Lung (tissue), 11 donors: ENCODE measurements at regions not wholly inside any gene's neighbourhood (a gene's known extent, or its start where the extent isn't known, plus 50 kb on each side); places are given as distances from the start of the nearest gene placed in this dataset.

Experiments used
- ATAC-seq: fragments of 200-7000 bp; cut with Tn5 transposase; one replicate; pipeline ENCODE4 v1.9.1; 2020; ENCODE audit warnings: moderate number of reproducible peaks; ENCODE audit not compliant: insufficient read depth, low FRiP score
- DNase-seq, 3 donors: peaks; one replicate each; pipeline ENCODE4 v3.0.0-alpha.2; 2013 to 2017
- H3K27ac ChIP-seq, 2 donors: one replicate each; pipeline ENCODE4 v1.5.1; 2013; ENCODE audit warnings: mild to moderate bottlenecking in 2 of 2, moderate library complexity in 2 of 2, control low read depth in 1 of 2, inconsistent platforms in 1 of 2, low read depth in 1 of 2, low read length in 1 of 2
- H3K27me3 ChIP-seq, 3 donors: one replicate each; pipeline ENCODE4 v1.5.1; 2013; ENCODE audit warnings: low read length in 2 of 3; ENCODE audit not compliant: control insufficient read depth in 3 of 3, insufficient read depth in 3 of 3
- H3K36me3 ChIP-seq, 4 donors: one replicate each; pipeline ENCODE4 v1.5.1; 2013; ENCODE audit warnings: low read length in 4 of 4, mild to moderate bottlenecking in 1 of 4, moderate library complexity in 1 of 4; ENCODE audit not compliant: control insufficient read depth in 4 of 4, insufficient read depth in 4 of 4
- H3K4me1 ChIP-seq, 5 donors: one replicate each; pipeline ENCODE4 v1.5.1; 2013; ENCODE audit warnings: low read length in 5 of 5, mild to moderate bottlenecking in 2 of 5, moderate library complexity in 1 of 5; ENCODE audit not compliant: control insufficient read depth in 5 of 5, insufficient read depth in 5 of 5
- H3K4me3 ChIP-seq: one replicate; pipeline ENCODE4 v1.5.1; 2013; ENCODE audit warnings: mild to moderate bottlenecking, control low read depth, moderate library complexity
- H3K9ac ChIP-seq, 2 donors: one replicate each; pipeline ENCODE4 v1.5.1; 2013; ENCODE audit warnings: low read length in 2 of 2, control low read depth in 1 of 2; ENCODE audit not compliant: insufficient read depth in 1 of 2
- H3K9me3 ChIP-seq, 4 donors: one replicate each; pipeline ENCODE4 v1.5.1; 2013; ENCODE audit warnings: low read length in 3 of 4, mild to moderate bottlenecking in 1 of 4, moderate library complexity in 1 of 4; ENCODE audit not compliant: control insufficient read depth in 4 of 4, insufficient read depth in 3 of 4
- CTCF ChIP-seq: IDR thresholded peaks from 2 replicates; pipeline ENCODE4 v1.5.1; 2012; ENCODE audit warnings: mild to moderate bottlenecking; ENCODE audit errors: control extremely low read depth, extremely low read depth
- WGBS, 2 donors: extraction: QIAGEN DNeasy Blood & Tissue Kit; methylation state at CpG; one replicate each; pipeline ENCODE4 v1.1.7; 2013; 5-methylcytosine and 5-hydroxymethylcytosine counted together
- donor health status: control.
- donor health status: control.
- donor health status: Bipolar disorder and iron deficiency.
- donor health status: healthy.
- donor health status: DM: yes; HTN: yes; CAD: no.

- DNase-seq (no peak), ATAC-seq (no peak)
- no peak overlapping the region for H3K9ac ChIP-seq
- no peaks in the 10 kb centered on the region for H3K27me3 ChIP-seq
- no peaks in the 10 kb centered on the region for H3K36me3 ChIP-seq
- no peak for TF ChIP-seq CTCF
- H3K27ac ChIP-seq = no peak overlapping the region
- no peak overlapping the region for H3K4me3 ChIP-seq
- H3K4me1 ChIP-seq = no peaks in the 10 kb centered on the region
- H3K9me3 ChIP-seq = peaks cover 0 to 3% (median 0%) of the 10 kb centered on the region in 4 donors
- 90 to 92% methylated on average over 9 of the region's 9 CpGs for WGBS, 2 donors
Measured at GRCh38 chr7:156198277-156198676, 386.0 kb upstream of the SHH start.

- TF ChIP-seq CTCF = no peak
- ATAC-seq = no peak
- 83 to 85% methylated on average over 13 of the region's 13 CpGs for WGBS, 2 donors
Measured at GRCh38 chr7:156196649-156197048, 384.4 kb upstream of the SHH start.

GRCh38 chr7:156195276-156195675 lies 383.0 kb upstream of the SHH start:
- H3K27me3 ChIP-seq = no peaks in the 10 kb centered on the region
- H3K36me3 ChIP-seq = no peaks in the 10 kb centered on the region
- TF ChIP-seq CTCF = no peak
- no peak overlapping the region for H3K4me3 ChIP-seq
- no peaks in the 10 kb centered on the region for H3K4me1 ChIP-seq
- WGBS, 2 donors = 56 to 61% methylated on average over 4 of the region's 4 CpGs
- H3K9ac ChIP-seq = no peak overlapping the region
- peaks cover 0 to 3% (median 0%) of the 10 kb centered on the region in 4 donors for H3K9me3 ChIP-seq
- no peak for DNase-seq
- ATAC-seq = no peak
- no peak overlapping the region for H3K27ac ChIP-seq

More at GRCh38 chr7:156196649-156197048, 384.4 kb upstream of the SHH start:
- no peak overlapping the region for H3K9ac ChIP-seq
- H3K4me3 ChIP-seq = no peak overlapping the region
- DNase-seq = no peak
- H3K9me3 ChIP-seq = peaks cover 0 to 3% (median 0%) of the 10 kb centered on the region in 4 donors
- no peaks in the 10 kb centered on the region for H3K27me3 ChIP-seq
- no peak overlapping the region for H3K27ac ChIP-seq
- H3K4me1 ChIP-seq = no peaks in the 10 kb centered on the region
- no peaks in the 10 kb centered on the region for H3K36me3 ChIP-seq

GRCh38 chr7:156194813-156195212 lies 382.6 kb upstream of the SHH start:
- H3K27ac ChIP-seq = no peak overlapping the region

More at GRCh38 chr7:156194813-156195212, 382.6 kb upstream of the SHH start:
- no peak for TF ChIP-seq CTCF
- Histone ChIP-seq H3K4me1 (no peaks in the 10 kb centered on the region), H3K9me3 (peaks cover 0 to 3% (median 0%) of the 10 kb centered on the region in 4 donors), H3K9ac (no peak overlapping the region), H3K27me3 (no peaks in the 10 kb centered on the region), H3K4me3 (no peak overlapping the region), H3K36me3 (no peaks in the 10 kb centered on the region)
- 58 to 60% methylated on average over 11 of the region's 11 CpGs for WGBS, 2 donors
- DNase-seq (no peak), ATAC-seq (no peak)
